GM21515 (cell line): ENCODE measurements at regions not wholly inside any gene's neighbourhood (a gene's known extent, or its start where the extent isn't known, plus 50 kb on each side); places are given as distances from the start of the nearest gene placed in this dataset.

Experiments used
- ATAC-seq: cut with Tn5 transposase; IDR thresholded peaks from one replicate; pipeline ENCODE4 v1.9.1; 2021; ENCODE audit not compliant: unreplicated experiment

GRCh38 chr7:130960208-130960988 is 226.4 kb upstream of the KLF14 start:
- ATAC-seq, result no peak

GRCh38 chr7:130961128-130961601 is 227.2 kb upstream of the KLF14 start:
- ATAC-seq, result peak; percentile 55

GRCh38 chr7:130962109-130962508 is 228.1 kb upstream of the KLF14 start:
- ATAC-seq, result no peak

- no peak for ATAC-seq
Observed at GRCh38 chr7:130963339-130963738, 229.3 kb upstream of the KLF14 start.

GRCh38 chr7:130965515-130965914 is 231.5 kb upstream of the KLF14 start:
- ATAC-seq, result no peak

GRCh38 chr7:130966246-130967009 is 232.4 kb upstream of the KLF14 start:
- ATAC-seq, result no peak

- no peak for ATAC-seq
Observed at GRCh38 chr7:130970196-130970595, 236.2 kb upstream of the KLF14 start.

GRCh38 chr7:130970696-130971095 is 236.7 kb upstream of the KLF14 start:
- ATAC-seq, result no peak

- ATAC-seq, result no peak
Observed at GRCh38 chr7:130971297-130971696, 237.3 kb upstream of the KLF14 start.

- no peak for ATAC-seq
Observed at GRCh38 chr7:130972201-130972600, 238.2 kb upstream of the KLF14 start.

- ATAC-seq, result no peak
Observed at GRCh38 chr7:130973637-130974036, 239.6 kb upstream of the KLF14 start.

GRCh38 chr7:130974169-130974568 is 240.2 kb upstream of the KLF14 start:
- ATAC-seq, result no peak

GRCh38 chr7:130974794-130975193 is 240.8 kb upstream of the KLF14 start:
- no peak for ATAC-seq

GRCh38 chr7:130975731-130976130 is 241.7 kb upstream of the KLF14 start:
- no peak for ATAC-seq

GRCh38 chr7:130982160-130982638 is 248.2 kb upstream of the KLF14 start:
- peak; percentile 73 for ATAC-seq

GRCh38 chr7:130982651-130983050 is 248.6 kb upstream of the KLF14 start:
- ATAC-seq, result no peak

GRCh38 chr7:130985361-130985760 is 251.4 kb upstream of the KLF14 start:
- ATAC-seq, result no peak

GRCh38 chr7:130986261-130986690 is 252.3 kb upstream of the KLF14 start:
- ATAC-seq, result no peak

- ATAC-seq, result no peak
Observed at GRCh38 chr7:130987092-130987491, 253.1 kb upstream of the KLF14 start.

GRCh38 chr7:130988443-130988842 is 254.4 kb upstream of the KLF14 start:
- ATAC-seq, result no peak

- ATAC-seq, result no peak
Observed at GRCh38 chr7:130989101-130989795, 255.2 kb upstream of the KLF14 start.
